GM18499 (cell line): ENCODE measurements at regions not wholly inside any gene's neighbourhood (a gene's known extent, or its start where the extent isn't known, plus 50 kb on each side); places are given as distances from the start of the nearest gene placed in this dataset.

ENCODE experiments used
- ATAC-seq: cut with Tn5 transposase; IDR thresholded peaks from one replicate; pipeline ENCODE4 v1.9.1; 2021; ENCODE audit warnings: moderate number of reproducible peaks; ENCODE audit not compliant: insufficient read depth, unreplicated experiment

GRCh38 chr2:189267491-189267890, 87.9 kb upstream of the COL5A2 start:
- ATAC-seq = no peak

GRCh38 chr2:189267925-189268579, 88.5 kb upstream of the COL5A2 start:
- ATAC-seq = no peak

GRCh38 chr2:189268763-189269162, 89.2 kb upstream of the COL5A2 start:
- no peak for ATAC-seq

DNA sequence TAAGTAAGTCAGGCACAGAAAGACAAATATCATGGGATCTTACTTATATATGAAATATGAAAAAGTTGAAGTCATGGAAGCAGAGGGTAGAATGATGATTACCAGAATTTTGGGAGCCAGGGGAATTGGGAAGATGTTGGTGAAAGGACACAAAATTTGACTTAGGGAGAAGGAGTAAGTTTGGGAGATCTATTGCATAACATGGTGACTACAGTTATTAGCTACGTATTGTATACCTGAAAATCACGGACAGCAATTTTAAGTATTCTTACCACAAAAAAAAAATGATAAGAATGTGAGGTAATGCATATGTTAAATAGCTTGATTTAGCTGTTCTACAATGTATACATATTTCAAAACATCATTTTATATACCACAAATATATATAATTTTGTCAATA, 94.2 kb upstream of the COL5A2 start:
- ATAC-seq = no peak

GRCh38 chr2:189274361-189274760, 94.8 kb upstream of the COL5A2 start:
- ATAC-seq = no peak

DNA sequence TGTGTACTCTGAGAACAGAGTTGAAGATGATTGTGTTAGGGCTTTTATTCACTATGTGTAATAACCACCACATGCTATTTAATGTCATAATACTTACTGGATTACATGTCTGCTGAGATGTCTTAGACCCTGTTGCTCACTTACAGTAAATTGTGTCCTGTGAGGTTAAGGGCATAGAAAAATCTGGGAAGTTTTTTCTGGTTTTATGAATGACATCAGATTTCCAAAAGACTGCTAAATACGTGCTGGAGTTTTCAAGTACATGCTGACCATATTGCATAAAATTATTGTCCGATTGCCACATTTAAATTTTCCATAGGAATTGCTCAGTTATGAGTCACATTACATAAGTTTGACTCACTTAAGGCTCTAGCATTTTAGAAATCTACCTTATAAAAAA, 96.7 kb upstream of the COL5A2 start:
- ATAC-seq = no peak

- ATAC-seq = no peak
Observed at GRCh38 chr2:189281201-189281600, 101.6 kb upstream of the COL5A2 start.

DNA sequence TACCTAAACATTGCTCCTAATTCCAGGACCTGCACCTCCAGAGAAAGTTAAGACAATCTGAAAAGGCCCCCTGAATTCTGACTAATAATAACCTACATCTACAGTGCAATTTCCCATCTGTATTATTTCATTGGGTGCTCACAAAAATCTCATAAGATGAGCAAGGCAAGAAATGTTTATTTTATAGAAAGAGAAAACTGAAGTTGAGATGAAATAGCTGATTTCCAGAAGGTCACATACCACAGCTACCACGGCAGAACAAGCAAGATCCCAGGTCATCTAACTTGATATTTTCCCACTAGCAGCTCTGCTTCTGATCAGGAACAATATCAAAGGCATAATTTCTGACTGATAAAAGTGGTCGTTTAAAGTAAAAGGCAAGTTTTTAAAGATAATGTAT, 105.8 kb upstream of the COL5A2 start:
- no peak for ATAC-seq

GRCh38 chr2:189285962-189286645, 106.5 kb upstream of the COL5A2 start:
- no peak for ATAC-seq

DNA sequence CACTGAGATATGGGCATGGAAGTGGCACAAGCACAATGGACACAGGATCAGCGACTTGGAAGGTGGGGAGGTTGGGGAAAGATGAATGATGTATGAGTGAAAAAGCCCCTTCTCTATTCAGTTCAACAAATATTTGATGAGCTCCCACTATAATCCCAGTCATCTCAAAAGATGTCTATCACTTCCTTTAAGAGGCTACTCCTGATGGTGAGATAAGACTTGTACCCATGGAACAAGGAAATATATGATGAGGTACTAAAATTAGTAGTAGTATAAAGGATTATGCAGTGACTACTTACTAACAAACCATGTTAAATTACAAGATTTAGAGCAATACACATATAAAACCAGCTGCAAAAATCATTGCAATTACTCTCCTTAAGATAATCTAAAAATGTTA, 107.8 kb upstream of the COL5A2 start:
- no peak for ATAC-seq

DNA sequence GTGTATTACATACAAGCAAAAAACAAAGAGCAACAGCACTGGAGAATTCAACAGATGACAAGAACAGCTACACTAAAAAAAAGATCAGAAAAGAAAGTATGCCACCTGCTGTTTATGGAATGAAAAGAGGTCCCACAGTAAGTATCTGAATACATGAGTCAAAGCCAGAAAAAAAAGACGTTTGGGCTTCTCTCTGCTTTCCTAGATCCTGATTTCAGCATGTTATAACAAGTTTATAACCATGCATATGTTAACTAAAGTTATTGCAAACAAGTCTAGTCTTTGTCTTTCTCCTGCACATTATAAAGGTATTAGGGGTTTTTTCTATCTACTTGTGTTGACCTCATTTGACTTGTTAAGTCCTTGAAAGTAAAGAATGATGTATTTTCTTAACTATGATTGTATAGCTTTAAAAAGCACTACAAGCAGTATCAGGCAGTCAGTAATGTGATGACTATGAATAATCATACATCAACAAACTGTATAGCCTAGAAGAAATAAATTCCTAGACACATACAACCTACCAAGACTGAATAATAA, 108.5 kb upstream of the COL5A2 start:
- peak; percentile 67 for ATAC-seq

- no peak for ATAC-seq
Observed at GRCh38 chr2:189291460-189291859, 111.9 kb upstream of the COL5A2 start.

- no peak for ATAC-seq
Observed at GRCh38 chr2:189293164-189293563, 113.6 kb upstream of the COL5A2 start.

DNA sequence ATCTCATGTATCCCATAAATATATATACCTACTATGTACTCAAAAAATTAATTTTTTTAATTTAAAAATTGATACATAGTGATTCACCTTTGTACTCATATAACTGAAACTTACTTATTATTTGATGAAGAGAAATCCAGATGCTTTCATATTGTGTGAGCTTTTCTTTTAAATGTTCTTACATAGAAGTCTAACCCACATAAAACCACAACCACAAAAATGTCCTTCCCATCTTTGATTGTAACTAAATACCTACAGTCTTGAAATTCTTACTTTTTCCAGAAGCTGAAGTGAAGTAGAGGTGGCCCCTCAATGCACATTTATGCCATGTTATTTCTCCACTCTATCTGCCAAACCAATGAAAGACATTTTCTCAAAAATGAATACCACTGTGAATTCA, 117.9 kb upstream of the COL5A2 start:
- ATAC-seq = no peak

- no peak for ATAC-seq
Observed at GRCh38 chr2:189298038-189298437, 118.5 kb upstream of the COL5A2 start.

- no peak for ATAC-seq
Observed at GRCh38 chr2:189298481-189298880, 118.9 kb upstream of the COL5A2 start.

DNA sequence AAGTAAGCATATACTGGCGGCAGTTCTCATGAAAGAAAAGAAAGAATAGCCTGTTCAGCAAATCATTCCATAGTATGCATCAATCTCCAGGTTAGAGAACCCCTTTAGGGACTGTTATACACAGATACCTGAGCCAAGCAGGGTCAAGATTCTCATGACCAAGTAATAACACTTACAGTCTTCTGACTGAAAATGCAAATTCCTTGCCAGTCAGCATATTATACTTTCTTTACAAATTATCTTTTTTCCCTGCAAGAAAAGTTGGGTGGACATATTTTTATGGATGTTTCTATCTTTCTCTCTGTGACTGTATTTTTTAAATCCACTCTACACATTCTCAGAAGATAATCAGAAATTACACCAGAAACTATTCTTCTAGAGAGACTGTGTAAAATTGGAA, 120.4 kb upstream of the COL5A2 start:
- no peak for ATAC-seq

- no peak for ATAC-seq
Observed at GRCh38 chr2:189300916-189301315, 121.4 kb upstream of the COL5A2 start.

- no peak for ATAC-seq
Observed at GRCh38 chr2:189302274-189302948, 122.8 kb upstream of the COL5A2 start.

GRCh38 chr2:189304360-189304759, 124.8 kb upstream of the COL5A2 start:
- no peak for ATAC-seq

DNA sequence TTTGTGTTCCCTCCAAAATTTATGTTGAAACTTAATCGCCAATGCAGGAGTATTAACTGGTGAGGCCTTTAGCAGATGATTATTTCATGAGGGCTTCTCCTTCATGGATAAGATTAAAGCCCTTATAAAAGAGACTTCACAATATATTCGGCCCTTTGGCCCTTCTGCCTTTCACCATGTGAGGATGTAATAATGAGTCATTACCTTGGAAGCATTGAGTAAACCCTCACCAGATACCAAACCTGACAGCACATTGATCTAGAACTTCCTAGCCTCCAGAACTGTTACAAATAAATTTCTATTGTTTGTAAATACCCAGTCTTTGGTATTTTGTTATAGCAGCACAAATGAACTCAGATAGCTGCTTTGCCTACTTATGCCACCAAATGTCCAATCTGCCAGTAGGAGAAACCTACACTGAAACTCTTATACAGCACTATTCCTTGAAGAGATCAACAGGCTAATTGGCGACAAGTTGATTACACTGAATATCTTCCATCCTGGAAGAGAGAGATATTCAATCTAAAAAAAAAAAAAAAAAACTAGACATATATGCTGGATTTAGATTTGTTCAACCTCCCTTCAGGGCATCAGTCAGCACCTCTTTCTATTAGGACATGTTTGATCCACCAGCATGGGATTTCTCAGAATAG, 125.9 kb upstream of the COL5A2 start:
- ATAC-seq = no peak
